Fibroblast of mammary gland (primary cell): ENCODE measurements at regions not wholly inside any gene's neighbourhood (a gene's known extent, or its start where the extent isn't known, plus 50 kb on each side); places are given as distances from the start of the nearest gene placed in this dataset.
A peak's percentile ranks its signal among the peaks of the same experiment; 100 is the strongest.

Experiments
- DNase-seq: peaks from one replicate; pipeline ENCODE4 v3.0.0-alpha.2; 2010; ENCODE audit warnings: low read depth
- H3K4me3 ChIP-seq: 2 replicates; pipeline ENCODE4 v1.5.1; 2011; ENCODE audit warnings: low read depth, mild to moderate bottlenecking, low read length, moderate library complexity; ENCODE audit not compliant: control insufficient read depth
- TF ChIP-seq, protein P1 (sequence below): conservative IDR thresholded peaks from 2 replicates; pipeline ENCODE4 v1.5.1; 2011; ENCODE audit warnings: low read depth, low read length, inconsistent platforms; ENCODE audit not compliant: control insufficient read depth, insufficient read depth

DNA sequence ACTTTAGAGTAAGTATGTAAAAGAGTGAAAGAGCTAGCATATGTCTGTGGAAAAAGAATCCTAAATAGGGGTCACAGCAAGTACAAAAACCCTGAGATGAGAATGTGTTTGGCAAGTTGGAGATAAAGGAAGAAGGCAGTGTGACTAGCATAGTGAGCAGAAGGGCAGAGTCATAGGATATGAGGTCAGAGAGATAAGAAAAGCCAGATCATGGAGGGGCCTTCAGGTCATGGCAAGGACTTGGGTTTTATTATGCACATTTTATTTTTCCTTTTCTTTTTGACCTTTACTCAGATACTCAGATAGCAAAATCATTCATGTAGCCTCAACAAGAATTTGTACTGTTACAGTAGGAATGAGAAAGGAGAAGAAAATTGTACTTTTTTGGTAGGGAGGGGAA is 138.0 kb downstream of the GJA1 start:
- TF ChIP-seq, protein P1, sequence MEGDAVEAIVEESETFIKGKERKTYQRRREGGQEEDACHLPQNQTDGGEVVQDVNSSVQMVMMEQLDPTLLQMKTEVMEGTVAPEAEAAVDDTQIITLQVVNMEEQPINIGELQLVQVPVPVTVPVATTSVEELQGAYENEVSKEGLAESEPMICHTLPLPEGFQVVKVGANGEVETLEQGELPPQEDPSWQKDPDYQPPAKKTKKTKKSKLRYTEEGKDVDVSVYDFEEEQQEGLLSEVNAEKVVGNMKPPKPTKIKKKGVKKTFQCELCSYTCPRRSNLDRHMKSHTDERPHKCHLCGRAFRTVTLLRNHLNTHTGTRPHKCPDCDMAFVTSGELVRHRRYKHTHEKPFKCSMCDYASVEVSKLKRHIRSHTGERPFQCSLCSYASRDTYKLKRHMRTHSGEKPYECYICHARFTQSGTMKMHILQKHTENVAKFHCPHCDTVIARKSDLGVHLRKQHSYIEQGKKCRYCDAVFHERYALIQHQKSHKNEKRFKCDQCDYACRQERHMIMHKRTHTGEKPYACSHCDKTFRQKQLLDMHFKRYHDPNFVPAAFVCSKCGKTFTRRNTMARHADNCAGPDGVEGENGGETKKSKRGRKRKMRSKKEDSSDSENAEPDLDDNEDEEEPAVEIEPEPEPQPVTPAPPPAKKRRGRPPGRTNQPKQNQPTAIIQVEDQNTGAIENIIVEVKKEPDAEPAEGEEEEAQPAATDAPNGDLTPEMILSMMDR = no peak
- peak; percentile 10 for DNase-seq
- no peak overlapping the region for H3K4me3 ChIP-seq

DNA sequence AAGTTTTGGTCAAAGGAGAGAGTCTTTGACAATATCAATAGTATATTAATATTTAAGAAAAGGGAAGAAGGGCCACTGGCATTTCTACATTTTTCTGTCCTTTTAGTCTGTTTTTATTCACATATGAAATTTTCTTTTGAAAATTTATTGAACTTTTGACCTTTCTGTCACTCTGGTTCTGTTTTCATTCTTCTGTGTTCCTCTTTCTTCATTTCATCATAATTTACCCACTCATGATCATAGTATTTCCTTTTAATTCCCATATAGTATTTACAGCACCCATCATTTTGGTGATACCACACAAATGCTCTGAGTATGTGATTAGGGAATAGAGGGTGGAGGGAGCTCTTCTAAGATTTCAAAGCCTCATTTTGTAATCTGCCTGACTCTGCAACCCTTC is 142.8 kb downstream of the GJA1 start:
- H3K4me3 ChIP-seq = no peak overlapping the region
- DNase-seq = no peak
- TF ChIP-seq, protein P1 = no peak

DNA sequence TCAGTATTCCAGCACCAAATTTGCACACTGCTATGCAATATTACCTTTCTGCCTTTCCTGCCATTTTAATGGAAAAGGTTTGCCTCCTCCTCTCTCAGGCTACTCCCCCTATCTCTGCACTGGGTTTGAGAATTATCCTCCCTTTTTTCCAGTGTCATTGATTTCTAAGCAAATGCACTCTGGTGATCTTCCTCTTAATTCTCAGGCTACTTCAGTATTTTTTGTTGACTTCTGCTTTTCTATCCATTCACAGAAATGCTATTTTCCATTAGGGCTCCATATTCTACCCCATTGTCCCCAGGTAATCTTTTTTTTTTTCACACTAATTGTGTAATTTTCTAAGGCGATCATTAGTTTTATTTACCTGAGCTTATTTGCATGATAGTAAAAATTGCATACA is 144.0 kb downstream of the GJA1 start:
- TF ChIP-seq, protein P1 = no peak
- no peak for DNase-seq
- H3K4me3 ChIP-seq = no peak overlapping the region

DNA sequence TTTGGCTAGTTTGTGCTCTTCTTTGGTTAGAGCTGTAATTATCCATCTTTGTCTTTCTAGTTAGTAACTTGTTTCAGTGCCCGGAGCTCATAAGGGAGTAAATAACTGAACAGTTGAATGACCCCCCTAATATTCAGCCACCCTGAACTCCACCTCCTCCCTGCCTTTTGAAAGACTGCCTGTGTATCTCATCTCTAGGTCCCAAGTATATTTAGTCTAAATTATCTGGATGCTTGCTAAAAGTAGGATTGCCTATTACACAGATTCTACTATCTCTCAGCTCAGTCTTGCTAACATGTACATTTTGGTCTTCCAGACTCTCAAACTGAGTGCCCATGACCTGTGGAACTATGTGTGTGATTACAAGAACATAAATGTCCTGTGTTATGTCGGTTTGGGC is 145.9 kb downstream of the GJA1 start:
- H3K4me3 ChIP-seq = no peak overlapping the region
- TF ChIP-seq, protein P1 = no peak
- no peak for DNase-seq

DNA sequence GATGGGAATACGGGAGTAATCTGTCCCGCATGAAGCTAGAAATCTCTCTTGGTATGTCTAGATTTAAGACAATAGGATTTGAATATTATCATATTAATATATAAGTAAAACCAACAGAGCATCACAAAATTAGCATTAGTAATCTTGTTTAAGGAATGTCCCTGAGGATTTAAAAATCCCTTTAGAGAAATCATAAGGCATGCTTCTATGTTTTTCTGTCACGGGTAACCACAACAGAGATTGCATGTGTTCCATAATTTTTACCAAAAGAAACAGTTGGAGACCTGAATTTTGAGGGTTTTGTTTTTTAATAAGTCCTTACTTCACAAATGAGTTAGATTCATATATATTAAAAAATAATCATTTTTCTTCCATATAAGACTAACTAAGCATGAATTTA is 146.8 kb downstream of the GJA1 start:
- TF ChIP-seq, protein P1 = no peak
- DNase-seq = no peak
- no peak overlapping the region for H3K4me3 ChIP-seq

DNA sequence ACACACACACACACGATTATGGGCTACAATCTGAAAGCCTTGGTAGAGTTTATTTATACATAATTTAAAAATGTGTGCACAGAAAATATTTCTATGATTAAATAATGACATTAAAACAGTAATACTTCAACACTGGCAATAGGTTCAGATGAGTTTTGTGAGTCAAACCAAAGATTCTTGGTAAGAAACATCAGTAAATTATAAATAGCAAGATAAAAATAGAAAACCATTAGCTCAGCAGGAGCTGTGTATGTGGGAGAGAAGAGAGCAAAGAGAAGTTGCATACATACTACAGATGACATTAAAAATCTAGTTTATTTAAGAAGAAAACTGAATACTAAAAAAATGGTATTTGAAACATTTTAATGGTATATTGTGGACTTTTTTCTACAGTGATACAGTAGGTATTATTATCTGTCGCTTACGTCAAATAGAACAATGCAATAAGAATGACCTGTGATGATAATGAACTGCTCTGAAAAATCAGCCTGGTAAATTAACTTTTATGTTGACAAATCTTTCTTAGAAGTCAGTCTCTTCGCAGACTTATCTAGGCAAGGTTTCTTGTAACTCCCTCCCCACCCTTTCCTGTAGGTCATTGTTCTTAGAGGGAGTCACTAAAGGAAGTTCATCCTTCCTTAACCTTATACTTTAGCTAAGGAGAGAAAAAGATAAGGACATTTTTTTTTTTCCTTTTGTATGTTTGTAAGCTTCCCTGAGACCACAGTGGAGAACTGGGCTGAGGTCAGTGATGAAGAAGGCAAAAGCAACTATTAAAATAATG is 149.3 kb downstream of the GJA1 start:
- peak; percentile 21 for DNase-seq
- H3K4me3 ChIP-seq = no peak overlapping the region
- TF ChIP-seq, protein P1 = no peak
